ENCODE measurements at regions not wholly inside any gene's neighbourhood (a gene's known extent, or its start where the extent isn't known, plus 50 kb on each side); places are given as distances from the start of the nearest gene placed in this dataset.
"Not testable (repeated sequence)": the region's sequence is repeated elsewhere in the genome, so short reads cannot be mapped to it uniquely, and the experiment has no call there.

DNA sequence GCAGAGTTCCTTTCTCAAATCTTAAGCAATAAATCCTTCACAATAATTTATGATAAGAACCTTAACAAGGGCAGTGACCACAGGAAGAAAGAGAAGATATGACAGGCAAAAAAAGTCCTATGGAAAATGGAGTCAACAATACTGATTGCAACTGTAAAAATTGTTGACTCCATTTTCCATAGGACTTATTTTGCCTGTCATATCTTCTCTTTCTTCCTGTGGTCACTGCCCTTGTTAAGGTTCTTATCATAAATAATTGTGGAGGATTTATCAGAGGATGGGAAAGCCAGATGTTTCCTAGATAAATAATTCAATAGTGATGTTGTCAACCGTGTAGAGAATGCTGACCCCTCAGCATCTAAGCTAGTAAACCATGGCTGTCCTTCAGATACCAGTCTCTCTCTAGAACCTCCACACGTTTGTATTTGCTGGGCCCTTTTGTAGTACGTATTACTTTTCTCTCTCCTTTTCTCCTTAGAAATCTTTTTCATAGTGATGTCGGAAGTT, 172.6 kb upstream of the BET1 start:
- Histone ChIP-seq H3K27me3 (ENCODE audit: insufficient read depth, low read length) (no peaks in the 10 kb centered on the region), H3K36me3 (ENCODE audit: insufficient read depth, low read depth, low read length) (no peaks in the 10 kb centered on the region), H3K4me3 (ENCODE audit: low read length) (no peak overlapping the region), H3K27ac (ENCODE audit: low read length) (no peak overlapping the region), H3K9me3 (ENCODE audit: insufficient read depth, low read depth, low read length) (no peaks in the 10 kb centered on the region), H3K4me1 (ENCODE audit: insufficient read depth, low read length) (no peaks in the 10 kb centered on the region), H3K9ac (ENCODE audit: low read depth, low read length) (no peak overlapping the region)

DNA sequence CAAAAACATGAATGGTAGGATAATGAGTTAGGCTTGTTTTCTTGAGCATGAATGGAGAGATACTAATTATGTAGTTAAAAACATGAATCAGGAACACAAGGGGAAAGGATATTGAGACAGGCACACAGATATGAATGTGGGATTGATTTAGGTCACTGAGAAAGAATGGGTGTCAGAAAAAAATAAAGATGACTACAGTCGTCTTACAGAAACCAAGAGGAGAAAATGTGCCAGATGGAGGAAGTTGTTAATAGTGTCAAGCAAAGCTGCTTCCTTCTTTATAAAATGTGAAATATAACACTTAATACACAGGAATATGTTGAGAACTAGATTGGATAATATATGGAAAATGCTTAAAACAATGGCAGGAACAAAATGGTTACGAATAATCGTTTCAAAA, 173.3 kb upstream of the BET1 start:
- Histone ChIP-seq H3K27ac (ENCODE audit: low read length) (no peak overlapping the region), H3K27me3 (ENCODE audit: insufficient read depth, low read length) (no peaks in the 10 kb centered on the region), H3K4me1 (ENCODE audit: insufficient read depth, low read length) (no peaks in the 10 kb centered on the region), H3K9ac (ENCODE audit: low read depth, low read length) (no peak overlapping the region), H3K4me3 (ENCODE audit: low read length) (no peak overlapping the region), H3K9me3 (ENCODE audit: insufficient read depth, low read depth, low read length) (no peaks in the 10 kb centered on the region), H3K36me3 (ENCODE audit: insufficient read depth, low read depth, low read length) (no peaks in the 10 kb centered on the region)

DNA sequence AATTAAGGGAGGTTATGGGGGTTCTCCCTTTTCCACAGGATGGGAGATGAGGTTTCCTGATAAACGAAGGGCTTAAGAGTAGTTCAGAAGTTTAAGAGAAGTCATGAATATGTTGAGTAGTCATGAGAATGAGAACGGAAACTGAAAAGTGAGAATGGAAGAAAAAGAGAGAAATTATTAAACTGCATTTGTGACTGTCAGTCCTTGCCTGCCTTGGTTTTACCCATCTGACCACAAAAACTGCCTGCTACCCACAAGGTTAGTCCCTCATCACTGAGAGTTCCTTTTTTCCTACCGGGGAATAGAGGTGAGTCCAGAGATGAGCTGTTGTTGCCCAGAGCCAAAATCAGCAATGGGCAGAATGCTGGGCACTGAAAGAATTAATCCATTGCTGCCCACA, 174.1 kb upstream of the BET1 start:
- H3K9ac ChIP-seq (ENCODE audit: low read depth, low read length): no peak overlapping the region
- no peak overlapping the region for H3K4me3 ChIP-seq (ENCODE audit: low read length)
- no peaks in the 10 kb centered on the region for H3K36me3 ChIP-seq (ENCODE audit: insufficient read depth, low read depth, low read length)
- H3K4me1 ChIP-seq (ENCODE audit: insufficient read depth, low read length): peaks cover under 1% of the 10 kb centered on the region; the same call in 1 of the 2 replicates
- H3K27me3 ChIP-seq (ENCODE audit: insufficient read depth, low read length): no peaks in the 10 kb centered on the region
- H3K27ac ChIP-seq (ENCODE audit: low read length): no peak overlapping the region
- 0 out of 2 replicates have a peak, but pooled peaks cover 2% of the 10 kb centered on the region for H3K9me3 ChIP-seq (ENCODE audit: insufficient read depth, low read depth, low read length)

DNA sequence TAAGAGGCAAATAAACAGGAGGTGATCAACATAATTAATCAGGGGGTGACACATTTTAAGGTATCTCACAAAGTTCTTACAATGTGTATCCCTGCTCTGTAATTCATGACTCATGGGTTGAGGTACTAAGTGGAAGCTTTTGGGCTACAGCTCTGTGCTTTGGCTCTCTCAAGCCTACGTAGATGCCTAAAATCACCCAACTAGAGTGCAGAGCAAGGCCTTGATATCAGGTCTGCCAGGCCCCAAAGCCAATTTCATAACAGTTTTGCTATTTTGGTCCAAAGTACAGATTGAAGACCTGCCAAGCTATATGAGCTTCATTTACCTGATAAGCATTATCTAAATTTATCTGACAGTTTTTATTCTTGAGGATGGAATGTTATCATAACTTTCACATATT, 175.3 kb upstream of the BET1 start:
- no peaks in the 10 kb centered on the region for H3K36me3 ChIP-seq (ENCODE audit: insufficient read depth, low read depth, low read length)
- no peak overlapping the region for H3K9ac ChIP-seq (ENCODE audit: low read depth, low read length)
- no peak overlapping the region for H3K27ac ChIP-seq (ENCODE audit: low read length)
- H3K4me1 ChIP-seq (ENCODE audit: insufficient read depth, low read length): peaks cover 4% of the 10 kb centered on the region; the same call in 1 of the 2 replicates
- H3K4me3 ChIP-seq (ENCODE audit: low read length): no peak overlapping the region
- H3K9me3 ChIP-seq (ENCODE audit: insufficient read depth, low read depth, low read length): 0 out of 2 replicates have a peak, but pooled peaks cover 2% of the 10 kb centered on the region
- no peaks in the 10 kb centered on the region for H3K27me3 ChIP-seq (ENCODE audit: insufficient read depth, low read length)

DNA sequence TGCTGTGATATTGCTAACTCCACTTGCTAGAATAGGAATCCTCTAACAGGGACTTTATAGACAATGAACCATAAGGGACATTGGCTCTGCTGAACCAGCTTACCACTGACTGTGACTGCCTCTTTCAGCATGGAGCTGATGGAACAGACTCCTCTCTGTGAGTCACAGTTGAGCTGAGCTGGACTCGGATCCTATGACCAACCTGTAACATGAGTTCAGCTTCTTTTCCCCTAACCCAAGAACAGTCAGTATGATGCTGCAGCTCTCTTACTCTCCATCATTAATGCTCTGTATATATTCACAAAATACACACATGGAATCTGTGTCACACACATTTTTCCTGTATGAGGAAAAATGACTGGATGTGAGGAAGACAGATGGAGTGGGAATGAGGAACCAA, 177.9 kb upstream of the BET1 start:
- Histone ChIP-seq H3K27ac (ENCODE audit: low read length) (no peak overlapping the region), H3K36me3 (ENCODE audit: insufficient read depth, low read depth, low read length) (no peaks in the 10 kb centered on the region), H3K27me3 (ENCODE audit: insufficient read depth, low read length) (no peaks in the 10 kb centered on the region), H3K4me3 (ENCODE audit: low read length) (no peak overlapping the region), H3K4me1 (ENCODE audit: insufficient read depth, low read length) (peaks cover 4% of the 10 kb centered on the region; the same call in 1 of the 2 replicates), H3K9me3 (ENCODE audit: insufficient read depth, low read depth, low read length) (0 out of 2 replicates have a peak, but pooled peaks cover 2% of the 10 kb centered on the region), H3K9ac (ENCODE audit: low read depth, low read length) (no peak overlapping the region)

DNA sequence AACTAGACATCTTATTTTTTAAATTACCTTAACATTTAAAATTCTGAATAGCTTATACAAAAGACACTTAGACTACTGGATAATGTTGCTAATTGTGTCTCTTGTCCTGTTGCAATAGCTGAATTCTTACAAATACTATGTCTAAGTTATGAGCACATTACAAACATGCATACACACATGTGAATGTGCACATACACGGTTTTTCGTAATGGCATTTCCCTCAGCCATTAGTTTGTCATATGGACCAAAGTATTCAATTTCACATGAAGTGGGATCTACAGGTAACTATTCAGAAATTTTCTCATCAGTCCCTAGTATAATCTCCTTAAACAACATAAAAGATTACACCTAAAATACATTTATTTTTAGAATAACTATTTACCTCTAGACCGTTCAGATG, 178.6 kb upstream of the BET1 start:
- Histone ChIP-seq H3K27me3 (ENCODE audit: insufficient read depth, low read length) (no peaks in the 10 kb centered on the region), H3K36me3 (ENCODE audit: insufficient read depth, low read depth, low read length) (no peaks in the 10 kb centered on the region), H3K4me3 (ENCODE audit: low read length) (no peak overlapping the region), H3K27ac (ENCODE audit: low read length) (no peak overlapping the region), H3K9me3 (ENCODE audit: insufficient read depth, low read depth, low read length) (0 out of 2 replicates have a peak, but pooled peaks cover 2% of the 10 kb centered on the region), H3K9ac (ENCODE audit: low read depth, low read length) (no peak overlapping the region), H3K4me1 (ENCODE audit: insufficient read depth, low read length) (peaks cover 4% of the 10 kb centered on the region; the same call in 1 of the 2 replicates)

DNA sequence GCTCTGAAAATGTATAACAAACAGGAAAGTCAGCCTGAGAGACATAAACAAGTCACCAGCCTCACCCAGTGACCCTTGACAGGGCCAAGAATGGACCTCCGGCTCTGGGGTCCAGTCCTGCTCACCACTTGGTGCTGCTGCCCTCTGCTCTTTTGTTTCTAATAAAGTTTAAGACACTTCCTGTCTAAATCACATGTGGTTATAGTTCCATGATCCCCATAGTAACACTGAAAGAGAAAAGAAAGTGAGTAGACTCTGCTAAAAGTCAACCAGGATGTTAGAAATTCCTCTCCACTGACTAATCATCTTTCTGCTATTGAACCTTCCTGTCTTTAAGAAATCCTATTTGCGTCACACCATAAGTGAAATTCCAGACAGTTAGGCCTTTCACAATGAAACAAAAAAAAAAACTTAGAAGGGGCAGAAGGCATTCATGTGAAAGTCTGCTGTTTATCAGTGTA, 179.2 kb upstream of the BET1 start:
- H3K36me3 ChIP-seq (ENCODE audit: insufficient read depth, low read depth, low read length): no peaks in the 10 kb centered on the region
- 0 out of 2 replicates have a peak, but pooled peaks cover 2% of the 10 kb centered on the region for H3K9me3 ChIP-seq (ENCODE audit: insufficient read depth, low read depth, low read length)
- no peak overlapping the region for H3K9ac ChIP-seq (ENCODE audit: low read depth, low read length)
- no peak overlapping the region for H3K4me3 ChIP-seq (ENCODE audit: low read length)
- no peak overlapping the region for H3K27ac ChIP-seq (ENCODE audit: low read length)
- H3K4me1 ChIP-seq (ENCODE audit: insufficient read depth, low read length): peaks cover 4% of the 10 kb centered on the region; the same call in 1 of the 2 replicates
- no peaks in the 10 kb centered on the region for H3K27me3 ChIP-seq (ENCODE audit: insufficient read depth, low read length)

DNA sequence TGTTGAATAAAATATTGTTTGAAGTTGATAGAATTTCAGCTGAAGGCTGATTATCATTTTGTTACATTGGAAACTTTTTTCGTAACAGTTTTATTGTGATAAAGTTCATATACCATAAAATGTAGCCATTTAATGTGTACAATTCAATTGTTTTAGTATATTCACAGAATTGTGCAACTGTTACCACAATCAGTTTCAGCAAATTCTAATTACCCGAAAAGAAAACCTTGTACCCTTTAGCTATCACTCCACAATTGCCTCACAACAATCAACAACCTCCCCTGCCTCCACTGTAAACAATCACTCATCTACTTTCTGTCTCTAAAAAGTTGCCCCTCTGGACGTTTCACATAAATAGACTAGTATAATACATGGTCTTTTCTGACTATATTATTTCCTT, 179.7 kb upstream of the BET1 start:
- 0 out of 2 replicates have a peak, but pooled peaks cover 2% of the 10 kb centered on the region for H3K9me3 ChIP-seq (ENCODE audit: insufficient read depth, low read depth, low read length)
- no peak overlapping the region for H3K27ac ChIP-seq (ENCODE audit: low read length)
- no peak overlapping the region for H3K9ac ChIP-seq (ENCODE audit: low read depth, low read length)
- no peaks in the 10 kb centered on the region for H3K36me3 ChIP-seq (ENCODE audit: insufficient read depth, low read depth, low read length)
- no peaks in the 10 kb centered on the region for H3K27me3 ChIP-seq (ENCODE audit: insufficient read depth, low read length)
- peaks cover 4% of the 10 kb centered on the region; the same call in 1 of the 2 replicates for H3K4me1 ChIP-seq (ENCODE audit: insufficient read depth, low read length)
- H3K4me3 ChIP-seq (ENCODE audit: low read length): no peak overlapping the region

DNA sequence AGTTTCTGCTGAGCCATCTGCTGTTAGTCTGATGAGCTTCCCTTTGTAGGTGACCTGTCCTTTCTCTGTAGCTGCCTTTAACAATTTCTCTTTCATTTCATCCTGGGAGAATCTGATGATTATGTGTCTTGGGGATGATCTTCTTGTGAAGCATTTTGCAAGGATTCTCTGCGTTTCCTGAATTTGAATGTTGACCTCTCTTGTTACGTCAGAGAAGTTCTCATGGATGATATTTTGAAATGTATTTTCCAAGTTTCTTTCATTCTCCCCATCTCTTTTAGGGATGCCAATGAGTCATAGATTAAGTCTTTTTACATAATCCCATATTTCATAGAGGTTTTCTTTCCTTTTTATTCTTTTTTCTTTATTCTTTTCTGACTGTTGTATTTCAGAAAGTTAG, 184.2 kb upstream of the BET1 start:
- no peak overlapping the region for H3K4me3 ChIP-seq (ENCODE audit: low read length)
- H3K27me3 ChIP-seq (ENCODE audit: insufficient read depth, low read length): no peaks in the 10 kb centered on the region
- no peak overlapping the region for H3K27ac ChIP-seq (ENCODE audit: low read length)
- H3K4me1 ChIP-seq (ENCODE audit: insufficient read depth, low read length): peaks cover 9% of the 10 kb centered on the region; the same call in 1 of the 2 replicates
- no peaks in the 10 kb centered on the region for H3K9me3 ChIP-seq (ENCODE audit: insufficient read depth, low read depth, low read length)
- no peak overlapping the region for H3K9ac ChIP-seq (ENCODE audit: low read depth, low read length)
- H3K36me3 ChIP-seq (ENCODE audit: insufficient read depth, low read depth, low read length): no peaks in the 10 kb centered on the region

DNA sequence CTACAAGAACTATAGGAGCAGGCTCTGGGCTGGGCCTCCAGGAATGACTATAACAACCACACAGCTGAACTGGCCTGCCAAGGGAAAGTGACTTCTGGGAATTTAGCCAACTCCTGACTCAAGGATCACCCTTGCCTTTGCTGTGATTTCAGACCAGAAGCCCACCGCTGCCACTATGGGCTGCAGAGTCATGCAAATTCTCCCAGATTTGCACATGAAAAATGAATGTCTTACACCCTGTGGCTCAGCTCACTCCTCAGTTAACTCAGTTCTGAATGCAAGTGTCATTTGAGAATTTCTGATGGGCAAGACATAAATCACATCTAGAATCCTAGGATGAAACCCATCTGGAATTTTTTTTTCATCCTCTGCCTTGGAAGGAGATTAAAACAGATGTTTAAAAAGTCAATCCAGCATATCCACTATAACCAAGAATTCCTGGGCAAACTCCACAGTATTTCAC, 186.5 kb upstream of the BET1 start:
- Histone ChIP-seq H3K4me1 (ENCODE audit: insufficient read depth, low read length) (peaks cover 6% of the 10 kb centered on the region; the same call in 1 of the 2 replicates), H3K27ac (ENCODE audit: low read length) (no peak overlapping the region), H3K9ac (ENCODE audit: low read depth, low read length) (no peak overlapping the region), H3K9me3 (ENCODE audit: insufficient read depth, low read depth, low read length) (no peaks in the 10 kb centered on the region), H3K4me3 (ENCODE audit: low read length) (no peak overlapping the region), H3K36me3 (ENCODE audit: insufficient read depth, low read depth, low read length) (no peaks in the 10 kb centered on the region), H3K27me3 (ENCODE audit: insufficient read depth, low read length) (no peaks in the 10 kb centered on the region)

DNA sequence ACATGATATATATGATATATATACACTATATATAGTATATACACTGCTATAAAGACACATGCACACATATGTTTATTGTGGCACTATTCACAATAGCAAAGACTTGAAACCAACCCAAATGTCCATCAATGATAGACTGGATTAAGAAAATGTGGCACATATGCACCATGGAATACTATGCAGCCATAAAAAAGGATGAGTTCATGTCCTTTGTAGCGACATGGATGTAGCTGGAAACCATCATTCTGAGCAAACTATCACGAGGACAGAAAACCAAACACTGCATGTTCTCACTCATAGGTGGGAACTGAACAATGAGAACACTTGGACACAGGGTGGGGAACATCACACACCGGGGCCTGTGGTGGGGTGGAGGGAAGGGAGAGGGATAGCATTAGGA, 190.3 kb upstream of the BET1 start:
- not testable (repeated sequence) for H3K27me3 ChIP-seq (ENCODE audit: insufficient read depth, low read length); H3K4me1 ChIP-seq (ENCODE audit: insufficient read depth, low read length); H3K27ac ChIP-seq (ENCODE audit: low read length); H3K4me3 ChIP-seq (ENCODE audit: low read length); H3K9ac ChIP-seq (ENCODE audit: low read depth, low read length); H3K9me3 ChIP-seq (ENCODE audit: insufficient read depth, low read depth, low read length); H3K36me3 ChIP-seq (ENCODE audit: insufficient read depth, low read depth, low read length)

DNA sequence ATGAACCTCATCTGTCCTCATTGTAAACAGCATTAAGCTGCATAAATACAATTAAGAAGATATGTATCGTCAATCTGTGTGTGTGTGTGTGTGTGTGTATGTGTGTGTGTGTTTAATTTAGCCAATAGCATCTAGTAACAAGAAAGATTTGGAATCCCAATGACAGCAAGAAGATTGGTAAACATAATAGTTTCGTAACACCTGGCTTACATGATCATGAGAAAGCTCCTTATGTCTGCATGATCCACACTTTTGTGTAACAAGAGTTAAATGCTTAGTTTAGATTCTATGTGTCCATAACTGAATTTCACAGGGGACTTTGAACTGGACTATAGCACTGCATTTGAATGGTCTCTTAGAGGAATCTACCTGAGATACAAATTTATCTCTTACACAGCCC, 191.0 kb upstream of the BET1 start:
- Histone ChIP-seq H3K27me3 (ENCODE audit: insufficient read depth, low read length) (no peaks in the 10 kb centered on the region), H3K27ac (ENCODE audit: low read length) (no peak overlapping the region), H3K4me3 (ENCODE audit: low read length) (no peak overlapping the region), H3K36me3 (ENCODE audit: insufficient read depth, low read depth, low read length) (no peaks in the 10 kb centered on the region), H3K4me1 (ENCODE audit: insufficient read depth, low read length) (peaks cover 6% of the 10 kb centered on the region; the same call in 1 of the 2 replicates), H3K9ac (ENCODE audit: low read depth, low read length) (no peak overlapping the region), H3K9me3 (ENCODE audit: insufficient read depth, low read depth, low read length) (no peaks in the 10 kb centered on the region)
